H1 (cell line): ENCODE measurements at regions not wholly inside any gene's neighbourhood (a gene's known extent, or its start where the extent isn't known, plus 50 kb on each side); places are given as distances from the start of the nearest gene placed in this dataset.

Experiments
- CEBPB ChIP-seq: IDR thresholded peaks from 2 replicates; pipeline ENCODE4 v1.6.1; 2012; ENCODE audit warnings: low read depth, low read length
- CHD1 ChIP-seq: IDR thresholded peaks from 2 replicates; pipeline ENCODE4 v1.6.1; 2012; ENCODE audit warnings: low read depth, low read length, improper control_type of control experiment
- POLR2A ChIP-seq, 2 experiments: IDR thresholded peaks; 1 replicate in 1 of 2; 2 replicates in 1 of 2; pipeline ENCODE4 v1.6.1; 2011; ENCODE audit warnings: low read depth in 2 of 2, low read length in 2 of 2, mild to moderate bottlenecking in 2 of 2; ENCODE audit errors: control extremely low read depth in 1 of 2

DNA sequence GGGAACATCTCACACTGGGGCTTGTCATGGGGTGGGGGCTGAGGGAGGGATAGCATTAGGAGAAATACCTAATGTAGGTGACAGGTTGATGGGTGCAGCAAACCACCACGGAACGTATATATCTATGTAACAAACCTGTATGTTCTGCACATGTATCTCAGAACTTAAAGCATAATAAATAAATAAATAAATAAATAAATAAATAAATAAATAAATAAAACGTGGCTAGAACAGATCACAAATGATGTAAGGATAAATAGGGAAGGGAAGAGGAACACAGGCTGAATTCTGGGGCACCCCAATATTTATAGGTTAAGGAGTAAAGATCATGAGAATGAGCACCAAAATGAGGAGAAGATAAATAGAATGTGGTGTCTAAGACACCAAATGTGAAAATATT, 592.2 kb downstream of the AMY1C start:
- no peak for TF ChIP-seq CHD1
- TF ChIP-seq POLR2A (IDR thresholded peaks at IDR 0.05; ENCODE audit: control extremely low read depth in 1 of 2, low read depth in 2 of 2, low read length in 2 of 2), result no peak
- no peak for TF ChIP-seq CEBPB
